ENCODE measurements at regions not wholly inside any gene's neighbourhood (a gene's known extent, or its start where the extent isn't known, plus 50 kb on each side); places are given as distances from the start of the nearest gene placed in this dataset.

DNA sequence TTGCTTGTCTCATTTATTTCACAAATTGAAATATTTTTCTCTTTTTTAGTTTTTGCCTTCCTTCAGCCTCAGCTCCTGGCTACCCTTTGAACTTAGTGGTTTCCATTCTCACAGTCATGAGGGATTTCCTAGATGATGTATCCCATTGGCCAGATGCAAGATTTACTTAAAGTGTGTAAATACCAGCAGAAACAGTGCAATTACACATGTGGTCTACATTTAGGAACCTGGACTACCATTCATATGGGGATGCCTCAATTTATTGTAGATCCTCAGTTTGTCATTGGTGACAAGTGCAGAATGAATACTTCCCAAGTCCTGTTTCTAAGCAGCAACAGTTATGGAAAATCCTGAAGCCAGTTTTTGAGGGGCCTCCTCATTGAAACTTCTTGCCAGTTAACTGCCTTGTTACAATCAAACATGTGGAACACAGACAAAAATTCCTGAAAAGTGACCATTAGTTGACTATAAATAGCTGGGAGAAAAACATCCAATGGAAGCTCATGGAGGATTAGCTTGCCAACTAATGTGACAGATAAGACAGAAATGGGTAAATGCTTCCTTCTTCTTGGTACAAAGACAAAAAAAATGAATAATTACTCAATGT lies 113.6 kb upstream of the FER start:
- TF ChIP-seq, protein P1, sequence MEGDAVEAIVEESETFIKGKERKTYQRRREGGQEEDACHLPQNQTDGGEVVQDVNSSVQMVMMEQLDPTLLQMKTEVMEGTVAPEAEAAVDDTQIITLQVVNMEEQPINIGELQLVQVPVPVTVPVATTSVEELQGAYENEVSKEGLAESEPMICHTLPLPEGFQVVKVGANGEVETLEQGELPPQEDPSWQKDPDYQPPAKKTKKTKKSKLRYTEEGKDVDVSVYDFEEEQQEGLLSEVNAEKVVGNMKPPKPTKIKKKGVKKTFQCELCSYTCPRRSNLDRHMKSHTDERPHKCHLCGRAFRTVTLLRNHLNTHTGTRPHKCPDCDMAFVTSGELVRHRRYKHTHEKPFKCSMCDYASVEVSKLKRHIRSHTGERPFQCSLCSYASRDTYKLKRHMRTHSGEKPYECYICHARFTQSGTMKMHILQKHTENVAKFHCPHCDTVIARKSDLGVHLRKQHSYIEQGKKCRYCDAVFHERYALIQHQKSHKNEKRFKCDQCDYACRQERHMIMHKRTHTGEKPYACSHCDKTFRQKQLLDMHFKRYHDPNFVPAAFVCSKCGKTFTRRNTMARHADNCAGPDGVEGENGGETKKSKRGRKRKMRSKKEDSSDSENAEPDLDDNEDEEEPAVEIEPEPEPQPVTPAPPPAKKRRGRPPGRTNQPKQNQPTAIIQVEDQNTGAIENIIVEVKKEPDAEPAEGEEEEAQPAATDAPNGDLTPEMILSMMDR (IDR thresholded peaks at IDR 0.05): no peak
- TF ChIP-seq POLR2A (IDR thresholded peaks at IDR 0.05): no peak

Measured in lower leg skin (tissue), 3 donors.